ENCODE measurements at regions not wholly inside any gene's neighbourhood (a gene's known extent, or its start where the extent isn't known, plus 50 kb on each side); places are given as distances from the start of the nearest gene placed in this dataset.

- H2BK12ac ChIP-seq (ENCODE audit: low read length): no peak overlapping the region
- no peaks in the 10 kb centered on the region for H3K9me3 ChIP-seq (replicated peaks in 1 of 2; ENCODE audit: control insufficient read depth in 2 of 2, insufficient read depth in 1 of 2, low read depth in 1 of 2, low read length in 2 of 2)
- H3K4me3 ChIP-seq (ENCODE audit: low read length in 2 of 2): no peak overlapping the region
- H3K79me1 ChIP-seq (ENCODE audit: low read depth, low read length): no peaks in the 10 kb centered on the region
- no peaks in the 10 kb centered on the region for H3K36me3 ChIP-seq (replicated peaks in 1 of 2; ENCODE audit: control insufficient read depth in 2 of 2, insufficient read depth in 2 of 2, low read length in 2 of 2)
- WGBS, 2 donors (ENCODE audit: extremely low coverage in 2 of 2, insufficient read length in 2 of 2, insufficient replicate concordance in 1 of 2): no CpG with 5 or more reads among the region's 1 CpG
- no peak overlapping the region for H2BK15ac ChIP-seq (ENCODE audit: low read length)
- DNase-seq (ENCODE audit: low spot score): no peak
- H3K9ac ChIP-seq (ENCODE audit: low read depth, low read length, poor library complexity): no peak overlapping the region
- H2AFZ ChIP-seq (ENCODE audit: low read length): no peak overlapping the region
- H3K4me1 ChIP-seq (ENCODE audit: control insufficient read depth in 2 of 2, insufficient read depth in 1 of 2, low read depth in 1 of 2, low read length in 2 of 2): peaks cover 3 to 4% of the 10 kb centered on the region in 2 donors
- no peak overlapping the region for H3K18ac ChIP-seq (ENCODE audit: low read length)
- no peak overlapping the region for H4K8ac ChIP-seq (ENCODE audit: low read depth, low read length)
- no peak overlapping the region for H4K91ac ChIP-seq (ENCODE audit: low read depth, low read length, poor library complexity)
- no peak overlapping the region for H2BK120ac ChIP-seq (ENCODE audit: low read depth, low read length)
- no peak overlapping the region for H3K4me2 ChIP-seq (ENCODE audit: insufficient read depth, low read length, poor library complexity, severe bottlenecking)
- no peak overlapping the region for H3K27ac ChIP-seq (replicated peaks; ENCODE audit: low read length)
- H2AK5ac ChIP-seq (ENCODE audit: low read depth, low read length): no peak overlapping the region
- H3K4ac ChIP-seq (ENCODE audit: low read length): no peak overlapping the region
- no peak overlapping the region for H3K14ac ChIP-seq (ENCODE audit: low read length)
- peaks cover 0 to 14% (median 0%) of the 10 kb centered on the region in 3 experiments for H3K27me3 ChIP-seq (ENCODE audit: control insufficient read depth in 3 of 3, insufficient read depth in 3 of 3, low read depth in 1 of 3, low read length in 3 of 3)
- H3K23ac ChIP-seq (ENCODE audit: low read depth, low read length, poor library complexity): no peak overlapping the region
- H2BK5ac ChIP-seq (ENCODE audit: low read length): no peak overlapping the region
Measured at GRCh38 chr13:30128095-30128494, 179.3 kb downstream of the KATNAL1 start.

- H3K79me1 ChIP-seq (ENCODE audit: low read depth, low read length): no peaks in the 10 kb centered on the region
- H3K9ac ChIP-seq (ENCODE audit: low read depth, low read length, poor library complexity): no peak overlapping the region
- no peak overlapping the region for H3K4ac ChIP-seq (ENCODE audit: low read length)
- DNase-seq (ENCODE audit: low spot score): no peak
- no peak overlapping the region for H3K18ac ChIP-seq (ENCODE audit: low read length)
- H2AFZ ChIP-seq (ENCODE audit: low read length): no peak overlapping the region
- H3K14ac ChIP-seq (ENCODE audit: low read length): no peak overlapping the region
- no peak overlapping the region for H3K4me2 ChIP-seq (ENCODE audit: insufficient read depth, low read length, poor library complexity, severe bottlenecking)
- H3K4me3 ChIP-seq (ENCODE audit: low read length in 2 of 2): no peak overlapping the region
- no peak overlapping the region for H2AK5ac ChIP-seq (ENCODE audit: low read depth, low read length)
- no peak overlapping the region for H2BK5ac ChIP-seq (ENCODE audit: low read length)
- no peak overlapping the region for H4K8ac ChIP-seq (ENCODE audit: low read depth, low read length)
- no peak overlapping the region for H3K23ac ChIP-seq (ENCODE audit: low read depth, low read length, poor library complexity)
- H2BK120ac ChIP-seq (ENCODE audit: low read depth, low read length): no peak overlapping the region
- peaks cover 0 to 14% (median 0%) of the 10 kb centered on the region in 3 experiments for H3K27me3 ChIP-seq (ENCODE audit: control insufficient read depth in 3 of 3, insufficient read depth in 3 of 3, low read depth in 1 of 3, low read length in 3 of 3)
- no peak overlapping the region for H2BK12ac ChIP-seq (ENCODE audit: low read length)
- no peaks in the 10 kb centered on the region for H3K4me1 ChIP-seq (ENCODE audit: control insufficient read depth in 2 of 2, insufficient read depth in 1 of 2, low read depth in 1 of 2, low read length in 2 of 2)
- no peak overlapping the region for H3K27ac ChIP-seq (replicated peaks; ENCODE audit: low read length)
- H3K36me3 ChIP-seq (replicated peaks in 1 of 2; ENCODE audit: control insufficient read depth in 2 of 2, insufficient read depth in 2 of 2, low read length in 2 of 2): no peaks in the 10 kb centered on the region
- no peaks in the 10 kb centered on the region for H3K9me3 ChIP-seq (replicated peaks in 1 of 2; ENCODE audit: control insufficient read depth in 2 of 2, insufficient read depth in 1 of 2, low read depth in 1 of 2, low read length in 2 of 2)
- no peak overlapping the region for H4K91ac ChIP-seq (ENCODE audit: low read depth, low read length, poor library complexity)
- H2BK15ac ChIP-seq (ENCODE audit: low read length): no peak overlapping the region
- no CpG with 5 or more reads among the region's 4 CpGs for WGBS, 2 donors (ENCODE audit: extremely low coverage in 2 of 2, insufficient read length in 2 of 2, insufficient replicate concordance in 1 of 2)
Measured at GRCh38 chr13:30126903-30127428, 180.4 kb downstream of the KATNAL1 start.

GRCh38 chr13:30125422-30126073 is 181.8 kb downstream of the KATNAL1 start:
- no CpG with 5 or more reads among the region's 5 CpGs for WGBS, 2 donors (ENCODE audit: extremely low coverage in 2 of 2, insufficient read length in 2 of 2, insufficient replicate concordance in 1 of 2)
- Histone ChIP-seq H3K4ac (ENCODE audit: low read length) (no peak overlapping the region), H2BK5ac (ENCODE audit: low read length) (no peak overlapping the region), H3K27ac (replicated peaks; ENCODE audit: low read length) (no peak overlapping the region), H3K9me3 (replicated peaks in 1 of 2; ENCODE audit: control insufficient read depth in 2 of 2, insufficient read depth in 1 of 2, low read depth in 1 of 2, low read length in 2 of 2) (no peaks in the 10 kb centered on the region), H3K36me3 (replicated peaks in 1 of 2; ENCODE audit: control insufficient read depth in 2 of 2, insufficient read depth in 2 of 2, low read length in 2 of 2) (no peaks in the 10 kb centered on the region), H3K4me1 (ENCODE audit: control insufficient read depth in 2 of 2, insufficient read depth in 1 of 2, low read depth in 1 of 2, low read length in 2 of 2) (no peaks in the 10 kb centered on the region), H3K14ac (ENCODE audit: low read length) (no peak overlapping the region), H2BK120ac (ENCODE audit: low read depth, low read length) (no peak overlapping the region), H2BK15ac (ENCODE audit: low read length) (no peak overlapping the region), H2BK12ac (ENCODE audit: low read length) (no peak overlapping the region), H4K91ac (ENCODE audit: low read depth, low read length, poor library complexity) (no peak overlapping the region), H3K18ac (ENCODE audit: low read length) (no peak overlapping the region), H3K4me2 (ENCODE audit: insufficient read depth, low read length, poor library complexity, severe bottlenecking) (no peak overlapping the region), H3K23ac (ENCODE audit: low read depth, low read length, poor library complexity) (no peak overlapping the region), H3K4me3 (ENCODE audit: low read length in 2 of 2) (no peak overlapping the region), H4K8ac (ENCODE audit: low read depth, low read length) (no peak overlapping the region), H3K9ac (ENCODE audit: low read depth, low read length, poor library complexity) (no peak overlapping the region), H2AK5ac (ENCODE audit: low read depth, low read length) (no peak overlapping the region), H2AFZ (ENCODE audit: low read length) (no peak overlapping the region), H3K79me1 (ENCODE audit: low read depth, low read length) (no peaks in the 10 kb centered on the region), H3K27me3 (ENCODE audit: control insufficient read depth in 3 of 3, insufficient read depth in 3 of 3, low read depth in 1 of 3, low read length in 3 of 3) (peaks cover 0 to 17% (median 0%) of the 10 kb centered on the region in 3 experiments)
- DNase-seq (ENCODE audit: low spot score): no peak

- Histone ChIP-seq H3K9ac (ENCODE audit: low read depth, low read length, poor library complexity) (no peak overlapping the region), H4K91ac (ENCODE audit: low read depth, low read length, poor library complexity) (no peak overlapping the region), H3K27me3 (ENCODE audit: control insufficient read depth in 3 of 3, insufficient read depth in 3 of 3, low read depth in 1 of 3, low read length in 3 of 3) (peaks cover 0 to 27% (median 0%) of the 10 kb centered on the region in 3 experiments), H3K79me1 (ENCODE audit: low read depth, low read length) (no peaks in the 10 kb centered on the region), H3K14ac (ENCODE audit: low read length) (no peak overlapping the region), H3K9me3 (replicated peaks in 1 of 2; ENCODE audit: control insufficient read depth in 2 of 2, insufficient read depth in 1 of 2, low read depth in 1 of 2, low read length in 2 of 2) (no peaks in the 10 kb centered on the region), H2AFZ (ENCODE audit: low read length) (no peak overlapping the region), H3K4me3 (ENCODE audit: low read length in 2 of 2) (no peak overlapping the region), H3K4me1 (ENCODE audit: control insufficient read depth in 2 of 2, insufficient read depth in 1 of 2, low read depth in 1 of 2, low read length in 2 of 2) (peaks cover 0 to 3% of the 10 kb centered on the region in 2 donors), H3K18ac (ENCODE audit: low read length) (no peak overlapping the region), H2BK5ac (ENCODE audit: low read length) (no peak overlapping the region), H2BK120ac (ENCODE audit: low read depth, low read length) (no peak overlapping the region), H2BK15ac (ENCODE audit: low read length) (no peak overlapping the region), H3K4ac (ENCODE audit: low read length) (no peak overlapping the region), H3K36me3 (replicated peaks in 1 of 2; ENCODE audit: control insufficient read depth in 2 of 2, insufficient read depth in 2 of 2, low read length in 2 of 2) (no peaks in the 10 kb centered on the region), H2AK5ac (ENCODE audit: low read depth, low read length) (no peak overlapping the region), H3K4me2 (ENCODE audit: insufficient read depth, low read length, poor library complexity, severe bottlenecking) (no peak overlapping the region), H4K8ac (ENCODE audit: low read depth, low read length) (no peak overlapping the region), H2BK12ac (ENCODE audit: low read length) (no peak overlapping the region), H3K27ac (replicated peaks; ENCODE audit: low read length) (no peak overlapping the region), H3K23ac (ENCODE audit: low read depth, low read length, poor library complexity) (no peak overlapping the region)
- no peak for DNase-seq (ENCODE audit: low spot score)
- WGBS, 2 donors (ENCODE audit: extremely low coverage in 2 of 2, insufficient read length in 2 of 2, insufficient replicate concordance in 1 of 2): no CpG with 5 or more reads among the region's 18 CpGs
Measured at GRCh38 chr13:30124131-30124768, 183.1 kb downstream of the KATNAL1 start.
